Activated naive CD4-positive, alpha-beta T cell treated with anti-CD3 and anti-CD28 coated beads, Interleukin-2, amount 10 ng/mL, durations not matched to agents 7 days and 5 days (primary cell): ENCODE measurements at regions not wholly inside any gene's neighbourhood (a gene's known extent, or its start where the extent isn't known, plus 50 kb on each side); places are given as distances from the start of the nearest gene placed in this dataset.

Experiments used
- CTCF ChIA-PET: fragments of 350-600 bp; sonication (Branson Sonifier 250); formaldehyde crosslinking; loops from one replicate; lab custom pipeline; 2021; ENCODE audit warnings: antibody characterized with exemption; lab: Charles Lee
- DNase-seq: peaks from one replicate; pipeline ENCODE4 v3.0.0-alpha.2; 2020
- H3K27ac Mint-ChIP-seq: one replicate; pipeline ENCODE4 v1.8.0; 2021; ENCODE audit warnings: mild to moderate bottlenecking, moderate library complexity, mixed read lengths
- H3K27me3 Mint-ChIP-seq: one replicate; pipeline ENCODE4 v1.8.0; 2021; ENCODE audit warnings: mild to moderate bottlenecking, mixed read lengths
- H3K36me3 Mint-ChIP-seq: one replicate; pipeline ENCODE4 v1.8.0; 2021; ENCODE audit warnings: mixed read lengths
- H3K4me1 Mint-ChIP-seq: one replicate; pipeline ENCODE4 v1.8.0; 2021; ENCODE audit warnings: mixed read lengths
- H3K4me3 Mint-ChIP-seq: one replicate; pipeline ENCODE4 v1.8.0; 2021; ENCODE audit warnings: mild to moderate bottlenecking, moderate library complexity, mixed read lengths
- H3K9me3 Mint-ChIP-seq: one replicate; pipeline ENCODE4 v1.8.0; 2021; ENCODE audit warnings: mixed read lengths

DNA sequence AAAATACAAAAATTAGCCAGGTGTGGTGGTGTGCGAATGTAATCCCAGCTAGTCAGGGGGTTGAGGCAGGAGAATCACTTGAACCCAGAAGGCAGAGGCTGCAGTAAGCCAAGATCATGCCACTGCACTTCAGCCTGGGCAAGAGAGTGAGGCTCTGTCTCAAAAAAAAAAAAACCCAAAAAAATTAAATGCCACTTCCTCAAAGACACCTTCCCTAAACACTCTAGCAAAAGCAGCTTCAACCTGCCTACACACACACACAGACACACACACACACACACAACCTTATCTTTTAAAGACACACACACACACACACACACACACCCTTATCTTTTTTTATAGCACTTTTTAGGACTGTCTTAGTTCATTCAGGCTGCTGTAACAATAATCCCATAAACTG, 201.7 kb upstream of the PSMD7 start:
- Mint-ChIP-seq H3K9me3 (no peaks in the 10 kb centered on the region), H3K27ac (no peak overlapping the region), H3K36me3 (no peaks in the 10 kb centered on the region), H3K4me1 (no peaks in the 10 kb centered on the region), H3K4me3 (no peak overlapping the region), H3K27me3 (no peaks in the 10 kb centered on the region)
- CTCF ChIA-PET, result no interaction called here
- DNase-seq, result no peak

DNA sequence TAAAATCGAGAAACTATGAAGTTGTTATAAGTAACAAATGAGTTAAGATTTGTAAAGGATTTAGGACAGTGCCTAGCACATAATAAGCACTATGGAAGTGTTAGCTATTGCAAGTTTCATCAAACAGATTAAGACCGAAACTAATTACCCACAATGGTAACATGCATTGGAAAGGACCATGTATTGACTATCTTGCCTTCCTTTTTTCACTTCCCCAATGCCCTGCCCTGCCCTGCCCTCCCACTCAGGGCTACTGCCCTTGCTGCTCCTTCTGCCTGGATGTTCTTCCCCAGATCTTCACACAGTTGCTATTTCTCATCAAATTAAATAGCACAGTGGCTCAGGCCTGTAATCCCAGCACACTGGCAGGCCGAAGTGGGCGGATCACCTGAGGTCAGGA, 202.1 kb upstream of the PSMD7 start:
- Mint-ChIP-seq H3K9me3 (no peaks in the 10 kb centered on the region), H3K27me3 (no peaks in the 10 kb centered on the region), H3K4me1 (no peaks in the 10 kb centered on the region), H3K4me3 (no peak overlapping the region), H3K36me3 (no peaks in the 10 kb centered on the region), H3K27ac (no peak overlapping the region)
- DNase-seq, result no peak
- CTCF ChIA-PET, result no interaction called here

- Mint-ChIP-seq H3K36me3 (no peaks in the 10 kb centered on the region), H3K9me3 (no peaks in the 10 kb centered on the region), H3K4me3 (no peak overlapping the region), H3K27me3 (no peaks in the 10 kb centered on the region), H3K4me1 (no peaks in the 10 kb centered on the region), H3K27ac (no peak overlapping the region)
- DNase-seq, result no peak
- CTCF ChIA-PET, result interaction anchor here (0.6 kb wide), 1 partner anchor 111 kb away, joined by 3 read pairs; no protein-coding TSS in a partner anchor
These were observed 204.3 kb upstream of the PSMD7 start for GRCh38 chr16:74092336-74092735.

DNA sequence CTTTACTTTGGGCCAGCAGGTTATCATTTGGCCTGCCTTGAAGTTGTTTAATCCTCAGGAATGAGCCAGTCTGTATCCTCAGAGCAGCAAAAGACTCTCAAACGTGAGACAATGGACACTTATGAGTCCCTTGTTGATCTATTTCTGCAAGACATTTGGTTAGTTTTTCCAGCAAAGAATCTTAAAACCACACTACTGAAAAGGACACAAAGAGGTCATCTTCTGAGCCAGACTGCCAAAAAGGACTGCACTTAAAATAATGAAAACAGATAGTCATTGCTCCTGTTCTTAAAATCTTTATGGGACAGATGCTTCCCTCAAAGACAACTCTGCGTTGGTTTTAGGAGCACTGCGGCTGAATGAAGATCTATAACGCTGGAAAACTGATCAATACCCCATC, 205.7 kb upstream of the PSMD7 start:
- CTCF ChIA-PET, result no interaction called here
- H3K27me3 Mint-ChIP-seq, result no peaks in the 10 kb centered on the region
- H3K4me3 Mint-ChIP-seq, result no peak overlapping the region
- no peaks in the 10 kb centered on the region for H3K9me3 Mint-ChIP-seq
- no peak overlapping the region for H3K27ac Mint-ChIP-seq
- no peak for DNase-seq
- H3K4me1 Mint-ChIP-seq, result no peaks in the 10 kb centered on the region
- no peaks in the 10 kb centered on the region for H3K36me3 Mint-ChIP-seq

DNA sequence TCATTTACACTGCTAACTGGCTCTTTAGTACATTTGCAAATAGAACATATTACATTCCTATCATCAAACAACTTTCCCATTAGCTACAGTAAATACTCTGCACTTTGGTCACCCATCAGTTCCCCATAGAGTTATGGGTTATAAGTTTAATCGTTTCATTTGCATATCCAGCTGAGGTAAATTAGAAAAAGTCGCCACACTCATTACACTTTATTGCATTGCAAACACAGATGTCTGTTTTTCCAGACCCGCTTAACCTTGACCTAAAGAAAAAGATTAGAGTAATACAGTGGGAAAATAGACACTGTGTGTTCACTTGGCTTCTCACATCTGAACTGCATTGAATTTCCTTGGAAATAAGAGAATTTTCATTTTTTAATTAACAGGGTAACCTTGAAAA, 213.1 kb upstream of the PSMD7 start:
- Mint-ChIP-seq H3K36me3 (no peaks in the 10 kb centered on the region), H3K9me3 (no peaks in the 10 kb centered on the region), H3K4me3 (no peak overlapping the region), H3K27ac (no peak overlapping the region), H3K27me3 (no peaks in the 10 kb centered on the region), H3K4me1 (no peaks in the 10 kb centered on the region)
- CTCF ChIA-PET, result no interaction called here
- no peak for DNase-seq

- Mint-ChIP-seq H3K4me1 (no peaks in the 10 kb centered on the region), H3K27ac (no peak overlapping the region), H3K36me3 (no peaks in the 10 kb centered on the region), H3K9me3 (peaks cover 6% of the 10 kb centered on the region), H3K4me3 (no peak overlapping the region), H3K27me3 (no peaks in the 10 kb centered on the region)
- CTCF ChIA-PET, result no interaction called here
- no peak for DNase-seq
These were observed 216.3 kb upstream of the PSMD7 start for GRCh38 chr16:74080311-74080710.

GRCh38 chr16:74079232-74079586, 217.4 kb upstream of the PSMD7 start:
- CTCF ChIA-PET, result no interaction called here
- DNase-seq, result no peak

GRCh38 chr16:74078511-74079231, 217.9 kb upstream of the PSMD7 start:
- Mint-ChIP-seq H3K9me3 (peaks cover 10% of the 10 kb centered on the region), H3K4me3 (no peak overlapping the region), H3K27me3 (no peaks in the 10 kb centered on the region), H3K36me3 (no peaks in the 10 kb centered on the region), H3K4me1 (no peaks in the 10 kb centered on the region), H3K27ac (no peak overlapping the region)
- DNase-seq, result no peak
- CTCF ChIA-PET, result no interaction called here

More at GRCh38 chr16:74079232-74079586, 217.4 kb upstream of the PSMD7 start:
- H3K4me3 Mint-ChIP-seq, result no peak overlapping the region
- no peaks in the 10 kb centered on the region for H3K36me3 Mint-ChIP-seq
- H3K9me3 Mint-ChIP-seq, result peaks cover 9% of the 10 kb centered on the region
- H3K27me3 Mint-ChIP-seq, result no peaks in the 10 kb centered on the region
- H3K27ac Mint-ChIP-seq, result no peak overlapping the region
- H3K4me1 Mint-ChIP-seq, result no peaks in the 10 kb centered on the region

DNA sequence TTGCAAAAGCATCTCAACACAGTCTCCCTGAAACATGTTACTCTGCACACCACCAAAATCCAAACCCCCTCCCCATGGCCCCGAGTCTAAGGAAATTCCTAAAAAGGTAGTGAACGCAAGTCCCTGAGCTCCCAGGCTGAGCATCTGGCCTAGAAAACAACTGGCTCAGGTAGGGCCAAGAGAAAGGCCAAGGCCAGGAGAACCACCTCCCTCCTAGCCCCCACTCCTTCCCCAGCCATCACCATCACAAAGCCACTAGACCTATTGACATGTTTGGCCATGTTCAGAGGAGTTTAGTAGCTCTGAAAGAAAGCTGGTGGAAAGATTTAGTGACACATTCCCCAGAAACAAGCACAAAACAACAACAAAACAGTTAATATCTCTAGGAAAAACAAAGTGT, 220.0 kb upstream of the PSMD7 start:
- Mint-ChIP-seq H3K4me1 (no peaks in the 10 kb centered on the region), H3K36me3 (no peaks in the 10 kb centered on the region), H3K27ac (no peak overlapping the region), H3K9me3 (peaks cover 17% of the 10 kb centered on the region), H3K4me3 (no peak overlapping the region), H3K27me3 (no peaks in the 10 kb centered on the region)
- CTCF ChIA-PET, result no interaction called here
- no peak for DNase-seq

DNA sequence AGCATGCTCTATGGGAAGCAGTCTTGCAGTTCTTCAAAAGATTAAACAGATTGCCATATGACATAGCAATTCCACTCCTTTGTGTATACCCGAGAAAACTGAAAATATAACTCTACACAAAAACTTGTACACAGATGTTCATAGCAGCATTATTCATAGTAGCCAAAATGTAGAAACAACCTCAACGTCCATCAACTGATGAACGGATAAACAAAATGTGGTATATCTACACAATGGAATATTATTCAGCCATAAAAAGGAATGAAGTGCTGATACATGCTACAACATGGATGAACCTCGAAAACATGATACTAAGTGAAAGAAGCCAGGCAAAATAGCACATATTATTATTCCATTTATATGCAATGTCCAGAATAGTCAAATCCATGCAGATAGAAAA, 221.2 kb upstream of the PSMD7 start:
- H3K27ac Mint-ChIP-seq, result no peak overlapping the region
- H3K4me3 Mint-ChIP-seq, result no peak overlapping the region
- CTCF ChIA-PET, result no interaction called here
- no peaks in the 10 kb centered on the region for H3K27me3 Mint-ChIP-seq
- H3K9me3 Mint-ChIP-seq, result peaks cover 17% of the 10 kb centered on the region
- no peak for DNase-seq
- no peaks in the 10 kb centered on the region for H3K4me1 Mint-ChIP-seq
- H3K36me3 Mint-ChIP-seq, result no peaks in the 10 kb centered on the region

DNA sequence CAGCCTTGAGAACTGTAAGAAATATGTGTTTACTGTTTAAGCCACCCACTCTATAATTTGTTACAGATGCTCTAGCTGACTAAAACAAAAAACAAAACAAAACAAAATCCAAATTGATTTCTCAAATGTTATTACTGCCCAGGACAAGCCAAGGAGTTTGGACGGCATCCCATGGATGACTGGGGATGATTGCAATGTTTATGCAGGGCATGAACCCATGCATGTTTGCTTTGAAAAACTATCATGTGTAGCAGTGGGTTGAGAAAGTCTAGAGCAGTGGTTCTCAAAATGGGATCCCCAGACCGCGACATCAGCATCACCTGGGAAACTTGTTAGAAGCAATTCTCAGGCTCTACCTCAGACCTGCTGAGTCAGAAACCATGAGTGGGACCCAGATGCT, 223.2 kb upstream of the PSMD7 start:
- CTCF ChIA-PET, result interaction anchor here (1.7 kb wide), 1 partner anchor 201 kb away, joined by 3 read pairs; no protein-coding TSS in a partner anchor
- Mint-ChIP-seq H3K4me3 (no peak overlapping the region), H3K4me1 (no peaks in the 10 kb centered on the region), H3K27ac (no peak overlapping the region), H3K36me3 (no peaks in the 10 kb centered on the region), H3K27me3 (no peaks in the 10 kb centered on the region), H3K9me3 (peaks cover 17% of the 10 kb centered on the region)
- DNase-seq, result no peak

DNA sequence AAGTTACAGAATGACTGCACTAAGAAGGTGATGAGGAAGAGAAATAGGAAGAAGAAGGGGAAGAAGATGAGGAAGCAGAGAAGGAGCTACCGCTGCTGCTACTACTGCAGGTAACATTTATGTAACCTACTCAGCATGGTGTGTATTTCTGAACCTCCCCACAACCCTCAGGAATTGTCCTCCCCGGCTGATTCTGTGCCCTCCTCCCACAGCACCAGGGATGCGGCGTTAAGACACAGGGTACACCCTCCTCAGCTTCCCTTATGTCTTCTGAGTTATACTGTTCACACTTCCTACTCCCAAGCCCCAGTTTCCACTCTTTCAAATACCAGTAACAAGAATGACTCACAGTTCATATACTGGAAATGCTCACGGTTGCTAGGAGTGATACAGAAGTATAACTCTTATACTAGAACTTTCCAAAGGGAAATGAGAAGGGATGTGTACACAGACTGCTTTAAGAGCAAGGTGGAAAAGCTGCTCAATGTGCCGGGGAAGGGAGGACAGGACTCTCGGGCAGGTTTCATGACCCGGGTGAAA, 224.5 kb upstream of the PSMD7 start:
- no peaks in the 10 kb centered on the region for H3K27me3 Mint-ChIP-seq
- CTCF ChIA-PET, result no interaction called here
- DNase-seq, result no peak

GRCh38 chr16:74070237-74070636, 226.4 kb upstream of the PSMD7 start:
- no peaks in the 10 kb centered on the region for H3K4me1 Mint-ChIP-seq
- no peak overlapping the region for H3K27ac Mint-ChIP-seq
- no peaks in the 10 kb centered on the region for H3K36me3 Mint-ChIP-seq
- H3K9me3 Mint-ChIP-seq, result peaks cover 11% of the 10 kb centered on the region
- no peak for DNase-seq
- H3K4me3 Mint-ChIP-seq, result no peak overlapping the region
- CTCF ChIA-PET, result no interaction called here
- no peaks in the 10 kb centered on the region for H3K27me3 Mint-ChIP-seq

More for the DNA sequence above, 224.5 kb upstream of the PSMD7 start:
- no peaks in the 10 kb centered on the region for H3K4me1 Mint-ChIP-seq
- no peak overlapping the region for H3K27ac Mint-ChIP-seq
- H3K9me3 Mint-ChIP-seq, result peaks cover 17% of the 10 kb centered on the region
- H3K36me3 Mint-ChIP-seq, result no peaks in the 10 kb centered on the region
- H3K4me3 Mint-ChIP-seq, result no peak overlapping the region

GRCh38 chr16:74064120-74064735, 232.4 kb upstream of the PSMD7 start:
- no peak overlapping the region for H3K4me3 Mint-ChIP-seq
- H3K36me3 Mint-ChIP-seq, result no peaks in the 10 kb centered on the region
- H3K27me3 Mint-ChIP-seq, result no peaks in the 10 kb centered on the region
- no peak for DNase-seq
- no peak overlapping the region for H3K27ac Mint-ChIP-seq
- H3K9me3 Mint-ChIP-seq, result no peaks in the 10 kb centered on the region
- CTCF ChIA-PET, result no interaction called here
- H3K4me1 Mint-ChIP-seq, result no peaks in the 10 kb centered on the region

DNA sequence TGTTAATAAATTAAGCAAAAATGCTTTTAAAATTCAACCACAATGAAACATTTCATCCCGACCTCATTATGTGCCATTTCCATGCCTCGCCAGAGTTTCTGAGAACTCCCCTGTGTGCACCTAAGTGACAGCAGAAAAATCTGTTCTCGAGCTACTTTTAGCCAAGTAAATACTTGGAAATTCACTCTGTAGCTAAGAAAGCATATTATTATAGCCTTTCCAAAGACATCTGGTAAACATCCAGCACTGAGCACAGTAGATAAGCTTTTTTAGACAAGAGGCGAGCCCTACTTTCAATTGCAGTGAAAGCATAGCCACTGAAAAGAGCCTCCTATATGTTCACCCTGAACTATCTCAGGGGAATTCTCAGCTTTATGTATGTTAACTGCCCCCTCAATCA, 242.8 kb upstream of the PSMD7 start:
- no peak overlapping the region for H3K4me3 Mint-ChIP-seq
- CTCF ChIA-PET, result interaction anchor here (1.0 kb wide), 1 partner anchor 9 kb away, joined by 3 read pairs; no protein-coding TSS in a partner anchor
- H3K27me3 Mint-ChIP-seq, result no peaks in the 10 kb centered on the region
- no peak for DNase-seq
- no peaks in the 10 kb centered on the region for H3K4me1 Mint-ChIP-seq
- H3K36me3 Mint-ChIP-seq, result no peaks in the 10 kb centered on the region
- H3K9me3 Mint-ChIP-seq, result peaks cover 6% of the 10 kb centered on the region
- H3K27ac Mint-ChIP-seq, result no peak overlapping the region
